ENCODE measurements at regions not wholly inside any gene's neighbourhood (a gene's known extent, or its start where the extent isn't known, plus 50 kb on each side); places are given as distances from the start of the nearest gene placed in this dataset.
"Not testable (repeated sequence)": the region's sequence is repeated elsewhere in the genome, so short reads cannot be mapped to it uniquely, and the experiment has no call there.

DNA sequence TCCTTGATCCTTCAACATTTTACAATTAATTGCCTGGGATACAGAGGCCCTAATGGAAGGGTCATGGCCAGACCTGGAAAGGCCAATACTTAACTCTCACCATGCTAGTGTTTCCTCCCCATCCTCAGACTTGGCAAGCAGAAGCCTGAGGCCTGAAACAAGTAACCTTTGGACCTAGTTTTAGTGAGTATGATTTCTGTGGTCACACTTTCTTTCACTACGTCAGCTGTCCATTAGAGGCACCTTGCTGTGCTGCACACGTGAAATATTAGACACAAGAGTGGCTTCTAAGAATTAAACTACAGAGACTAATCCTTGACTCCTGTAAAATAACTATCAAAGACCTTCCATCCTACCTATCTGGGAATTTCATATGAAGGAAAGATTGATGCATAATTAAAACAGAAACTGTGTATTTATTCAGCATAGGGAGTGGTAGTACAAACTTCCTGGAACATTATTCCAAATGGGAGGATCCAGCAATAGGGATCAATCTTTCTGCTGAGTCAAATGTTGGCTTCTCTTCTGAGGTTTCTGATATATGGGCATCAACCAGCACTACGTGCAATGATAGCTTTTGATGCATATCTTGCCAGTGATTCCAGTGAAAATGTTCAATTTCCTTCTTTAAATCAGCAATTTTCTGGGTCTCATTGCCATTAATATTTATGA is 249.7 kb downstream of the IKZF2 start:
- H3K36me3 ChIP-seq (ENCODE audit: control insufficient read depth, insufficient read depth, low read length): no peaks in the 10 kb centered on the region
- H3K9me3 ChIP-seq (ENCODE audit: control insufficient read depth, insufficient read depth, low read length): no peaks in the 10 kb centered on the region
- no peak overlapping the region for H3K27ac ChIP-seq (ENCODE audit: low read depth, low read length)
- peaks cover 4% of the 10 kb centered on the region; the same call in 1 of the 2 replicates for H3K4me1 ChIP-seq (ENCODE audit: control insufficient read depth, insufficient read depth, low read length)
- H3K27me3 ChIP-seq (ENCODE audit: control insufficient read depth, insufficient read depth, low read length): no peaks in the 10 kb centered on the region
- H3K9ac ChIP-seq (ENCODE audit: low read depth, low read length): no peak overlapping the region
- H3K4me3 ChIP-seq (ENCODE audit: low read depth, low read length): no peak overlapping the region

DNA sequence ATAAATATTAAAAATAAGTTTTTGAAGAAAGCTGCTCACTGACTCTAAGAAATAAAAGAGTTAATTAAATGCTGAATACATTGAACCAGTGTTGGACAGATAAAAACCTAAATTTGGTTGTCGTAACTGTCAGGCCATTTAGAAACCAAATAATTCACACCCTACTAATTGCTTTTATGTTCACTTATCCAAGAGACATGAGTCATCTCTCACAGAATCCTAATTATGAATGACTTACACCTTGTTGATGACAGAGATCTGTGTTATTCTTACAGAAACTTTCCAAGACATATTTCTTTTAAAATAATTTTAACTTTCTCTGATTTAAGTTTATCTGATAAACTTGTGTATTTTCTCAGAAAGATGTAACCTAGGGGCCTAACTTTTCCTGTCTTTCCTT is 250.7 kb downstream of the IKZF2 start:
- H3K27me3 ChIP-seq (ENCODE audit: control insufficient read depth, insufficient read depth, low read length): no peaks in the 10 kb centered on the region
- H3K36me3 ChIP-seq (ENCODE audit: control insufficient read depth, insufficient read depth, low read length): no peaks in the 10 kb centered on the region
- no peak overlapping the region for H3K27ac ChIP-seq (ENCODE audit: low read depth, low read length)
- peaks cover 4% of the 10 kb centered on the region; the same call in 1 of the 2 replicates for H3K4me1 ChIP-seq (ENCODE audit: control insufficient read depth, insufficient read depth, low read length)
- H3K9ac ChIP-seq (ENCODE audit: low read depth, low read length): no peak overlapping the region
- no peaks in the 10 kb centered on the region for H3K9me3 ChIP-seq (ENCODE audit: control insufficient read depth, insufficient read depth, low read length)
- no peak overlapping the region for H3K4me3 ChIP-seq (ENCODE audit: low read depth, low read length)

DNA sequence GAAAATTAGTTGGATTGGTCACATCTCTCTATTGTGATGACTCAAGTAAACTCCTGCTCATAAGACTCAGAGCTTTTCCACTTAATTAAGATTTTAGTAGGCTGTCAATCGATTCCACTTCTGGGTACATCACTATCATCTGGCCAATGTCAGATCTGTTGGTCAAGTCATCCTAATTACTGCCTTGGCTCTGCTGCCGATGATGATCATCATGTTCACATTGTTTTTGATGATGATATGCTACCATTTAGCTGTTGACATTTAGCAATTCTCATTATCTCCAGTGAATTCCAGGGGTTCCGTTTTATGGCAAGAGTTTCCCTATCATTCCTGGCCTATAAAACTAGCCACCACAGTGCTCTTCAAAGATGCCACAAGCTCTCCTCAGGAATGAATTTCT is 253.4 kb downstream of the IKZF2 start:
- no peaks in the 10 kb centered on the region for H3K4me1 ChIP-seq (ENCODE audit: control insufficient read depth, insufficient read depth, low read length)

DNA sequence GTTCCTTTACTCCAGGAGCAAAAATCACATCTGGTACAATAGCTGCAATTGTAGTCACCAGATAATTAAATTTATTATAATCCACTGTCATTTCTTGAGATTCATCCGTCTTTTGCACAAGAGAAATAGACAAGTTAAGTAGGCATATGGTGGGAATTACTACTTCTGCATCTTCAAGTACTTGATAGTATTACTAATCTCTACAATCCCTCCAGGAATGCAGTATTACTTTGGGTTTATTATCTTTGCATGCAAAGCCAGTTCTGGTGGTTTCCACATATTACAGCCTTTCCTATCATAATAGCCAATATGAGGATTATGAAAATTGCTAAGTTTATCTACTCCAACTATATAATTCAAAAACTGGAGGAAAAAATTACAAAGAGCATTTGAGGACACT is 254.1 kb downstream of the IKZF2 start:
- Histone ChIP-seq H3K4me1 (ENCODE audit: control insufficient read depth, insufficient read depth, low read length) (no peaks in the 10 kb centered on the region), H3K36me3 (ENCODE audit: control insufficient read depth, insufficient read depth, low read length) (no peaks in the 10 kb centered on the region), H3K27me3 (ENCODE audit: control insufficient read depth, insufficient read depth, low read length) (no peaks in the 10 kb centered on the region), H3K4me3 (ENCODE audit: low read depth, low read length) (no peak overlapping the region), H3K9me3 (ENCODE audit: control insufficient read depth, insufficient read depth, low read length) (no peaks in the 10 kb centered on the region), H3K27ac (ENCODE audit: low read depth, low read length) (no peak overlapping the region), H3K9ac (ENCODE audit: low read depth, low read length) (no peak overlapping the region)

More for the DNA sequence above, 253.4 kb downstream of the IKZF2 start:
- H3K27ac ChIP-seq (ENCODE audit: low read depth, low read length): no peak overlapping the region
- no peaks in the 10 kb centered on the region for H3K36me3 ChIP-seq (ENCODE audit: control insufficient read depth, insufficient read depth, low read length)
- no peak overlapping the region for H3K9ac ChIP-seq (ENCODE audit: low read depth, low read length)
- no peaks in the 10 kb centered on the region for H3K9me3 ChIP-seq (ENCODE audit: control insufficient read depth, insufficient read depth, low read length)
- H3K27me3 ChIP-seq (ENCODE audit: control insufficient read depth, insufficient read depth, low read length): no peaks in the 10 kb centered on the region
- no peak overlapping the region for H3K4me3 ChIP-seq (ENCODE audit: low read depth, low read length)

DNA sequence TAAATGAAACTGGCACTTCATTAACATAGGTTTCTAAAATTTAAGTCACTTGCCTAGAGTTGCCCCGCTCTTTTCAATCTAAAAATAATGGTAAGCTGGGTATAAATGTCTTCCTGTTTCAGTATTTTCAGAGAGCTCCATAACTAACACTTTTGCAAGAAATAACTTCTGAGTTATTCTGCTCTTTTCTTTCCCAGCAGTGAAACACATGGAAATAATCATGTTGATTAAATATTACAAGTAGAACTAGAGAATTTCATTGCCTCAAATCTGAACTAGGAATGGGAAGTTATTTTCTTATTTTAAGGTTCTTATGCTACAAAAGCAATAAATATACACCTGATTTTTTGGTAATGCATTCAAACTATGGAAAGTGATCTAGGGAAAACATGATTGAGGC is 257.4 kb downstream of the IKZF2 start:
- H3K27me3 ChIP-seq (ENCODE audit: control insufficient read depth, insufficient read depth, low read length): no peaks in the 10 kb centered on the region
- H3K27ac ChIP-seq (ENCODE audit: low read depth, low read length): no peak overlapping the region

DNA sequence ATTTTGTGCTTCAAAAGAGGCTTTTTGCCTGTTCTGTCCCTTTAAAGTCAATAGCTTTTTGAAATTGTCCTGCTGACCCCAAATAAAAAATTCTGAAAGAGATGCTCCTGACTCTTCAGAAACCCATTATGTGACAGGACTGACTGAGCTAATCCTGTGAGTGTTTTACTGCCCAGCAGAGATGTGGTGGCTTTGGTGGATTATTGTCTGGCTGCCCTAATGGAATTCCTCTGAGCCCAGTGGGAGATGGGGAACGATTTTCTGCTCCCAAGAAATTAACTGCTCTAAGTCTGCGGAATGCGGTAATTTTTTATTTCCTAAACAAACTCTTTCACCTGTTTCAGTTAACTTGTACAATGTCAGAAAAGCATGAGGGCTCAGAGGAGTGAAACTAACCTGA is 258.2 kb downstream of the IKZF2 start:
- no peak overlapping the region for H3K9ac ChIP-seq (ENCODE audit: low read depth, low read length)
- H3K36me3 ChIP-seq (ENCODE audit: control insufficient read depth, insufficient read depth, low read length): no peaks in the 10 kb centered on the region
- no peak overlapping the region for H3K4me3 ChIP-seq (ENCODE audit: low read depth, low read length)
- no peak overlapping the region for H3K27ac ChIP-seq (ENCODE audit: low read depth, low read length)
- H3K27me3 ChIP-seq (ENCODE audit: control insufficient read depth, insufficient read depth, low read length): no peaks in the 10 kb centered on the region
- no peaks in the 10 kb centered on the region for H3K9me3 ChIP-seq (ENCODE audit: control insufficient read depth, insufficient read depth, low read length)
- H3K4me1 ChIP-seq (ENCODE audit: control insufficient read depth, insufficient read depth, low read length): no peaks in the 10 kb centered on the region

More for the DNA sequence above, 257.4 kb downstream of the IKZF2 start:
- no peak overlapping the region for H3K4me3 ChIP-seq (ENCODE audit: low read depth, low read length)
- no peaks in the 10 kb centered on the region for H3K36me3 ChIP-seq (ENCODE audit: control insufficient read depth, insufficient read depth, low read length)
- no peaks in the 10 kb centered on the region for H3K9me3 ChIP-seq (ENCODE audit: control insufficient read depth, insufficient read depth, low read length)
- H3K4me1 ChIP-seq (ENCODE audit: control insufficient read depth, insufficient read depth, low read length): no peaks in the 10 kb centered on the region
- H3K9ac ChIP-seq (ENCODE audit: low read depth, low read length): no peak overlapping the region

DNA sequence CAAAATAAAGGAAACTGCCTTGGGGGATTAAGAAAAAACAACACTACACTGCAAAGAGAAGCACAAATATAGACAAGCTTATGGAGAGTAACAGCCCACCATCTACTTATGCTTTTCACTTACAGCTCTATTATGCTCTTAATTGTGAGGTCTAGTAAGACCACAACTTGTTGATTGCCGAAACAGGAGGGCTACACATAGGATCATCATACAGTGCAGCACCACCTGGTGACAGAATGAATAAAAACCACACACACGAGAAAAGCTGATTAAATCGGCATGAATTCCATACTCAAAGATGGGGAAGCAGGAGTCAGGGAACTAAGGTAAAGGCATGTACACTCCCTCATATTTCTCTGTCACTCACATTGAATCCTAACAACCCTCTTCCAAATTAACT is 259.2 kb downstream of the IKZF2 start:
- no peaks in the 10 kb centered on the region for H3K36me3 ChIP-seq (ENCODE audit: control insufficient read depth, insufficient read depth, low read length)
- H3K9me3 ChIP-seq (ENCODE audit: control insufficient read depth, insufficient read depth, low read length): no peaks in the 10 kb centered on the region
- no peaks in the 10 kb centered on the region for H3K27me3 ChIP-seq (ENCODE audit: control insufficient read depth, insufficient read depth, low read length)
- no peak overlapping the region for H3K9ac ChIP-seq (ENCODE audit: low read depth, low read length)
- H3K4me1 ChIP-seq (ENCODE audit: control insufficient read depth, insufficient read depth, low read length): no peaks in the 10 kb centered on the region
- H3K4me3 ChIP-seq (ENCODE audit: low read depth, low read length): no peak overlapping the region
- H3K27ac ChIP-seq (ENCODE audit: low read depth, low read length): no peak overlapping the region

DNA sequence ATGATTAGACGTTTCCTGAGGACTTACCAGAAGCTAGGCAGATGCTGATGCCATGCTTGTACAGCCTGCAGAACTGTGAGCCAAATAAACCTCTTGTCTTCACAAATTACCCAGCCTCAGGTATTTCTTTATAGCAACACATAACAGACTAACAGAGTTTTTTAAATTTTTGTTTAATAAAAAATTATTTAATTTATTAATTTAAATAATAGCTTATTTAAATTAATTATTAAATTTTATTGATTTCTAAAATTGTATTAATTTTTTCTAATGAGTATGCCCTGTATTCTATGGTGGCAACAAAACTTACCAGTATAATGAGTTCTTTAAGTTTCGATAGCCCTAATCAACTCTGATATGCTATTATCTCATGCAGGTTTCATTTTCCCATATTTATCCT is 259.8 kb downstream of the IKZF2 start:
- Histone ChIP-seq H3K27me3 (ENCODE audit: control insufficient read depth, insufficient read depth, low read length) (no peaks in the 10 kb centered on the region), H3K36me3 (ENCODE audit: control insufficient read depth, insufficient read depth, low read length) (no peaks in the 10 kb centered on the region), H3K4me1 (ENCODE audit: control insufficient read depth, insufficient read depth, low read length) (no peaks in the 10 kb centered on the region), H3K9ac (ENCODE audit: low read depth, low read length) (no peak overlapping the region), H3K9me3 (ENCODE audit: control insufficient read depth, insufficient read depth, low read length) (no peaks in the 10 kb centered on the region), H3K4me3 (ENCODE audit: low read depth, low read length) (no peak overlapping the region), H3K27ac (ENCODE audit: low read depth, low read length) (no peak overlapping the region)

DNA sequence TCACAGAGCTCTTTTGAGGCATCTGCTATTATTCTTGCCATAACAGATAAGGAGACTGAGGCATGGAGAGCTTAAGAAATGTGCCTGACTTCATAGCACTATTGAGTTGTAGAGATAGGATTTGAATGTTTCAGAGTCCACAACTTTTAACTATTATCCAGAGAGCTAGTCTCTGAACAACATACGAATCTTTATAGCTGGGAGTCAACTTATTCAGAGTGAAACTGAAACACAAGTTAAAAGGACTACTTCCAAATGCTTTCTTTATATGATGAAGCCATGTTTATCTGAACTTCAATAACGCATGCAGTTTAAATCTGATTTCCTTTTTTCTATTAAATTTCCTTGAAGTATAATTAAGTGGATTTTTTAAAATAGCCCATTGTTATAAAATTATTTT is 268.8 kb downstream of the IKZF2 start:
- Histone ChIP-seq H3K27ac (ENCODE audit: low read depth, low read length) (no peak overlapping the region), H3K4me3 (ENCODE audit: low read depth, low read length) (no peak overlapping the region), H3K27me3 (ENCODE audit: control insufficient read depth, insufficient read depth, low read length) (no peaks in the 10 kb centered on the region), H3K4me1 (ENCODE audit: control insufficient read depth, insufficient read depth, low read length) (no peaks in the 10 kb centered on the region), H3K9ac (ENCODE audit: low read depth, low read length) (no peak overlapping the region), H3K9me3 (ENCODE audit: control insufficient read depth, insufficient read depth, low read length) (no peaks in the 10 kb centered on the region), H3K36me3 (ENCODE audit: control insufficient read depth, insufficient read depth, low read length) (no peaks in the 10 kb centered on the region)

DNA sequence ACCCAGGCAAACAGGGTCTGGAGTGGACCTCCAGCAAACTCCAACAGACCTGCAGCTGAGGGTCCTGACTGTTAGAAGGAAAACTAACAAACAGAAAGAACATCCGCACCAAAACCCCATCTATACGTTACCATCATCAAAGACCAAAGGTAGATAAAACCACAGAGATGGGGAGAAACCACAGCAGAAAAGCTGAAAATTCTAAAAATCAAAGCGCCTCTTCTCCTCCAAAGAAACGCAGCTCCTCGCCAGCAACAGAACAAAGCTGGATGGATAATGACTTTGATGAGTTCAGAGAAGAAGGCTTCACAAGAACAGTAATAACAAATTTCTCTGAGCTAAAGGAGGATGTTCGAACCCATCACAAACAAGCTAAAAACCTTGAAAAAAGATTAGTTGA is 274.9 kb downstream of the IKZF2 start:
- not testable (repeated sequence) for H3K4me1 ChIP-seq (ENCODE audit: control insufficient read depth, insufficient read depth, low read length); H3K4me3 ChIP-seq (ENCODE audit: low read depth, low read length); H3K9ac ChIP-seq (ENCODE audit: low read depth, low read length); H3K27me3 ChIP-seq (ENCODE audit: control insufficient read depth, insufficient read depth, low read length); H3K36me3 ChIP-seq (ENCODE audit: control insufficient read depth, insufficient read depth, low read length); H3K27ac ChIP-seq (ENCODE audit: low read depth, low read length)
- H3K9me3 ChIP-seq (ENCODE audit: control insufficient read depth, insufficient read depth, low read length): peaks cover 11% of the 10 kb centered on the region; the same call in 1 of the 2 replicates

DNA sequence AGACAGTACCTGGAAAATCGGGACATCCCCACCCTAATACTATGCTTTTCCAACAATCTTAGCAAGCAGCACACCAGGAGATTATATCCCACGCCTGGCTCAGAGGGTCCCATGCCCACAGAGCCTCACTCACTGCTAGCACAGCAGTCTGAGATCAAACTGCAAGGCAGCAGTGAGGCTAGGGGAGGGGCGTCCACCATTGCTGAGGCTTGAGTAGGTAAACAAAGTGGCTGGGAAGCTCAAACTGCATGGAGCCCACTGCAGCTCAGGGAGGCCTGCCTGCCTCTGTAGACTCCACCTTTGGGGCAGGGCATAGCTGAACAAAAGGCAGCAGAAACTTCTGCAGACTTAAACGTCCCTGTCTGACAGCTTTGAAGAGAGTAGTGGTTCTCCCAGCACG is 275.5 kb downstream of the IKZF2 start:
- not testable (repeated sequence) for H3K4me3 ChIP-seq (ENCODE audit: low read depth, low read length); H3K9ac ChIP-seq (ENCODE audit: low read depth, low read length); H3K27ac ChIP-seq (ENCODE audit: low read depth, low read length); H3K4me1 ChIP-seq (ENCODE audit: control insufficient read depth, insufficient read depth, low read length); H3K36me3 ChIP-seq (ENCODE audit: control insufficient read depth, insufficient read depth, low read length); H3K27me3 ChIP-seq (ENCODE audit: control insufficient read depth, insufficient read depth, low read length)
- peaks cover 11% of the 10 kb centered on the region; the same call in 1 of the 2 replicates for H3K9me3 ChIP-seq (ENCODE audit: control insufficient read depth, insufficient read depth, low read length)
